Epithelial cell of esophagus (primary cell): ENCODE measurements at regions not wholly inside any gene's neighbourhood (a gene's known extent, or its start where the extent isn't known, plus 50 kb on each side); places are given as distances from the start of the nearest gene placed in this dataset.
A peak's percentile ranks its signal among the peaks of the same experiment; 100 is the strongest.

Source experiments
- DNase-seq: peaks from one replicate; pipeline ENCODE4 v3.0.0; 2010; ENCODE audit warnings: low read depth
- H3K4me3 ChIP-seq: 2 replicates; pipeline ENCODE4 v1.5.1; 2011; ENCODE audit warnings: mild to moderate bottlenecking, low read length, control low read depth
- TF ChIP-seq, protein P1 (sequence below): IDR thresholded peaks from 2 replicates; pipeline ENCODE4 v1.5.1; 2011; ENCODE audit warnings: low read depth, mild to moderate bottlenecking, low read length, control low read depth, inconsistent platforms; ENCODE audit not compliant: insufficient read depth; ENCODE audit errors: missing control alignments

DNA sequence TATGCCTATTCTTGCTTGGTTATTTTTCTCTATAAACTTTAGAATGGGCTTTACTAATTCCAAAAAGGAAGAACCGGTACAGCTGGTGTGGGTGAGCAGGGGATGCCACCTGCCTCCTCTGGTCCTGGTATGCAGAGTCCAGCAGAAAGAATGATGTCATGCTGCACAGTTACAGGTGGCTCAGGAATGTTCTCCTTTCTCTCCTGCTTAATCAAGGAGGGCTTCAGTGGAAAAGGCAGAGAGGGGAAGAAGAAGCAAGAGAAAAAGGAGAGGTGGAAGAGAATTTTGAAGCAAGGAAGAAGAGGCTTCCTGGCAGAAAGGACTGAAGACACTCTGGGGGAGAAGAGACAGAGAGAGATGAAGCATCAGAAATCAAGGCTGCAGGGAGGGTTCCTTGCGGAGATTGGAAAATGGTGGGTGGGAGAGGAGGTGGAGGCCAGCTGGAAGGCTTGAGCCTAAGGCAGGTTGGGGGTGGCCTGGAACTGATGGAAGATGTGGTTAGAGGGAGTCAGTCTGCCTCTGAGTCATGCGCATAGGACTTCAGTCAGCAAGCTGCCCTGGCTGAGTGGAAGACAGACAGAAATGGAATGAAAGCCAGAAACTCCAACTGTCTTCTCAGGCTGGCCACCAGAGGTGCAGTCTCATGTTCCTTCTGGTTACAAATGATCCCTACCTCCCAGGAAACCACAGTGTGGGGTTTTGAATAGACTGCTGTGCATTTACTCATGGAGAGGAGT is 64.6 kb upstream of the CRHR1 start:
- TF ChIP-seq, protein P1, sequence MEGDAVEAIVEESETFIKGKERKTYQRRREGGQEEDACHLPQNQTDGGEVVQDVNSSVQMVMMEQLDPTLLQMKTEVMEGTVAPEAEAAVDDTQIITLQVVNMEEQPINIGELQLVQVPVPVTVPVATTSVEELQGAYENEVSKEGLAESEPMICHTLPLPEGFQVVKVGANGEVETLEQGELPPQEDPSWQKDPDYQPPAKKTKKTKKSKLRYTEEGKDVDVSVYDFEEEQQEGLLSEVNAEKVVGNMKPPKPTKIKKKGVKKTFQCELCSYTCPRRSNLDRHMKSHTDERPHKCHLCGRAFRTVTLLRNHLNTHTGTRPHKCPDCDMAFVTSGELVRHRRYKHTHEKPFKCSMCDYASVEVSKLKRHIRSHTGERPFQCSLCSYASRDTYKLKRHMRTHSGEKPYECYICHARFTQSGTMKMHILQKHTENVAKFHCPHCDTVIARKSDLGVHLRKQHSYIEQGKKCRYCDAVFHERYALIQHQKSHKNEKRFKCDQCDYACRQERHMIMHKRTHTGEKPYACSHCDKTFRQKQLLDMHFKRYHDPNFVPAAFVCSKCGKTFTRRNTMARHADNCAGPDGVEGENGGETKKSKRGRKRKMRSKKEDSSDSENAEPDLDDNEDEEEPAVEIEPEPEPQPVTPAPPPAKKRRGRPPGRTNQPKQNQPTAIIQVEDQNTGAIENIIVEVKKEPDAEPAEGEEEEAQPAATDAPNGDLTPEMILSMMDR = peak; percentile 60
- no peak overlapping the region for H3K4me3 ChIP-seq
- DNase-seq = peak; percentile 74

DNA sequence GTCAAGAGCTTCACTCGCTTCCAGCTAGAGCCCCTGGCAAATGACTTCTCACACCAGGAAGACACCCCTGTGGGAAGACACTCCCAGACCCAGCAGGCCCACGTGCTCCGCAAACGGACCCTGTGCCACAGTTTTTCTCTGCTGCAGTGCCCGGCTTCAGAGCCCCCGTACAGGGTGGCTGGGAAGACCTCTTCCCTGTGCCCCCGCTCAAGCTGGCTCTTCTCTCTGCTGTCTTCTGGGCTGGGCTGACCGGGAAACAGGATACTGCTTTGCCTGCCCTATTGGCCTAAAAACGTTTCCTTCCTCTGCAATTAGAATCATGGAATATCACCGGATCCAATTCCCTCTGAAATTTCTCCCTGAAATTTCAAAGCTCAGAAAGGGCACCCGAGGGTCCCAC is 63.7 kb upstream of the CRHR1 start:
- H3K4me3 ChIP-seq = no peak overlapping the region
- no peak for DNase-seq
- TF ChIP-seq, protein P1 = no peak

GRCh38 chr17:45722161-45722560 is 62.0 kb upstream of the CRHR1 start:
- no peak for DNase-seq
- TF ChIP-seq, protein P1 = peak; percentile 13
- H3K4me3 ChIP-seq = no peak overlapping the region

GRCh38 chr17:45729294-45729907 is 54.7 kb upstream of the CRHR1 start:
- TF ChIP-seq, protein P1 = no peak
- H3K4me3 ChIP-seq = no peak overlapping the region
- no peak for DNase-seq

DNA sequence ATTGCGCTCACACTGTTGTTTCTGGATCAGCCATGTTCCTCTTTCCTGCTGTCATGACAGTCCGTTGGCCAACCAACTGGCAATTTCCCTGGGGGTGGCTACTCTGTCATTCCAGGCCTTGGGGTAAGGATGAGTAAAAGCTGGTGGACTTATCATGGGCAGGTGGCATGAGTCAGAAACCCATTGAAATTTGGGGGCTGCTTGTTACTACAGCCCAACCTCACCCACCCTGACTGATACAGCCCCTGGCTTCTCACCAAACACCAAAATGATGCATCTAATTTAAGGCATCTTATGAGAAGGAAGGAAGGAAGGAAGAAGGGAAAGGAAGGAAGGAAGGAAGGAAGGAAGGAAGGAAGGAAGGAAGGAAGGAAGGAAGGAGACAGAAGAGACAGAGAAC is 53.9 kb upstream of the CRHR1 start:
- TF ChIP-seq, protein P1 = no peak

DNA sequence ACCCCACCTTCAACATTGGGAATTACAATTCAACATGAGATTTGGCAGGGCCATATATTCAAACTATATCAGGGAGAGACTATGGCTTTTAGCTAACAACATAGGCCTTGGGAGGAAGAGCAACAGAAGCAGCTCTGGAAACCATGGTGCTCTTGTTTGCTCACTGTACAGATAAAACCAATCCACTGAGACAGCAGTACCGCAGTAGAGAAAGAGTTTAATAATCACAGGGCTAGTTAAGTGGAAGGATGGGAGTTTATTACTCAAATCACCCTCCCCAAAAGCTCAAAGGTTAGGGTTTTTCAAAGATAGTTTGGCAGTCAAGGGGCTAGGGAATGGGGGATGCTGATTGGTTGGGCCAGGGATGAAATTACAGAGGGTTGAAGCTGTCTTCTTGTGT is 52.7 kb upstream of the CRHR1 start:
- TF ChIP-seq, protein P1 = no peak
- no peak overlapping the region for H3K4me3 ChIP-seq
- DNase-seq = no peak

More for the DNA sequence above, 53.9 kb upstream of the CRHR1 start:
- DNase-seq = no peak
- H3K4me3 ChIP-seq = no peak overlapping the region
